NCI-H82 treated with DMSO at 0.1 percent for 48 hours (cell line): ENCODE measurements at regions not wholly inside any gene's neighbourhood (a gene's known extent, or its start where the extent isn't known, plus 50 kb on each side); places are given as distances from the start of the nearest gene placed in this dataset.

ENCODE experiments used
- DNase-seq: peaks from one replicate; lab custom pipeline; 2025; ENCODE audit not compliant: unreplicated experiment; lab: John Stamatoyannopoulos, UW

DNA sequence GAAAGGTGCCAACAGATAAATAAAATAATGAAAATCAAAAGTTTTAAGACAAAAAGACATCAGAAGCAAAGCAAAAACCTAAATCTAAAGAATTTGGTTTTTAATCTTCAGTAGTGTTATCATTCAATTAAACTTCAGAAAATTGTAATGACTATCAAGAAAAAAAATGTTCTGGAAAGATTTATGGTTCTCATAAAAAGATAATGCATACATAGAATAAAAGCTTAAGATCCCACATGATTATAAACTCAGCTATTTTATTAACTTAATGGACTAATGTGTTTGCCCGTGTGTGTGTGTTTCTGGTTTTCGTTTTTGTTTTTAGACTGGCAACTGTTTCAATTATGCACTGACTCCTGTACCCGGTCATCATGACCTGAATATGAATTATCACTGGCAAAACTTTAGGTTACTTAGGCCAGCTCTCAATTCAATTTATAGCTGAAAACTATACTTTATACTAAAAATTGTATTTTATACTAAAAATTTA, 217.5 kb upstream of the DKK2 start:
- no peak for DNase-seq

DNA sequence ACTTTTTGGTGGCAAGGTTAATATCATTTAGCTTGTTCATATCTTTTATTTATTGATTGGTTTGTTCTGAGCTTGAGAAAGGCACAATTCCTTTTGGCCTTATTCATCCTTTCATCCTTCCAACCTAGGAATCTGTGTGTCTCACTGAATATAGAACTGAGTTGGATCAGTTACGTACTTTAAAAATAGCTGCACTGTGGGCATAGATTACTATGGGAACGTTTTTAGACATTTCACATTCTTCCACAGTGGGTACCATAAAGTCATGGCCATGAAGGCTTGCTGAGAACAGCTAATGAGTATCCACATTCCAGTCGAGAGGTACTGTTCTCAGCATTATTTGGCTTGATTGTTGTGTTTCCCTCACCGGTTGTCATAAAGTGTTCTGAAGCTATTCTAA, 217.0 kb upstream of the DKK2 start:
- DNase-seq: no peak

GRCh38 chr4:107252571-107252970, 216.5 kb upstream of the DKK2 start:
- DNase-seq: no peak

GRCh38 chr4:107248571-107248970, 212.5 kb upstream of the DKK2 start:
- no peak for DNase-seq

GRCh38 chr4:107247738-107248137, 211.6 kb upstream of the DKK2 start:
- no peak for DNase-seq

DNA sequence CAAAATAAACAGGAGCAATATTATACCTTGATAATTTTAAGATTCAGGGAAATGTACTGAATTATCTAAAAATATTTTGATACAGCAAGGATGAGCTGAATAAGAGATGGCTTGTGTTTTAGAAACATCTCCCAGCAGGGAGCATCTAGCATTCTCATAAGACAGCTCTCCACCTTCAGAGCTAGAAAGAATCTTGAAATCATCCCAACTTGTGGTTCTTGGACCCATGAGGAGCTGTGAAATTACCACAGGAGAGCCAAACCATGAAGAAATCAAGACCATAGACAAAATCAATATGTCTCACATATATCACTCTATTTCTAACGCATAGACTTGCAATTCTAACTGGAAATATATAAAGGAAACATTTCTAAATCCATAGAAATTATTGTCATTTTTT, 210.6 kb upstream of the DKK2 start:
- DNase-seq: no peak

- no peak for DNase-seq
Measured at GRCh38 chr4:107243141-107243781, 207.1 kb upstream of the DKK2 start.

DNA sequence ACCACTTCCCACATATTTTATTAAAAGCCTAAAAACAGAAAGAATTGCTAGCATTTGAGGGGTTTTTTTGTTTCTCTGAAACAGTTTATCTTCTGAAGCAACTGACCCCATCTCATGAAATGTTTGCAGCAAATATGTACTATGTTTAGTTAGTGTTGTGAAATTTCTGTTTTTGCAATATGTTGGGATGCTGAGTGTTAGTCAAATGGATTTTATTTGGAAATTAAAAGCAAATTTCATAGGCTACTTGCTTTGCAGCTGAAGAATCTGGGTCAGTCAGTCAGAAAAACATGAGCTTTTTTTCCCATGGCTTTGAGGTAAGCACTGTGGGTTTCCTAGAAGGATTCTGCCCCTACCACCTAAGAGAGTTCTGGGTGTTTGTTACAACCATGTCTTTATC, 184.9 kb upstream of the DKK2 start:
- DNase-seq: no peak

GRCh38 chr4:107219681-107220080, 183.6 kb upstream of the DKK2 start:
- no peak for DNase-seq

DNA sequence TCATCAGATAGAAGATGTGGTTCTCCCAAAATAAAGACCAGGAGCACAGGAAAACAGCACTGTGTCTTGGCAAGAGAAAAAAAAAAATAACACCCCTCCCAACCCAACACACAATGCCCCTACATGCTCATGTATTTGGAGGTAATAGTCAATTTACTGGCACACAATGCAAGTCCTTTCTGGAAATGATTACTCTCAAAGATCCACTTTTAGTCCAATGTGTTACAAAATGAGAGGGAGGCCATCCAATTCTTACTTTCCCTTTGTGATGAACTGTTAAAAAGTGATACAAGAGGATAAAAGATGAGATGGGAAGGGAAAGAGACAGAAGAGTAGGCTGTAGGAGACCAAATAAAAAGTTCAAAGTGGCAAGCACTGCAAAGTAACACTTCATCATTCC, 180.3 kb upstream of the DKK2 start:
- no peak for DNase-seq

DNA sequence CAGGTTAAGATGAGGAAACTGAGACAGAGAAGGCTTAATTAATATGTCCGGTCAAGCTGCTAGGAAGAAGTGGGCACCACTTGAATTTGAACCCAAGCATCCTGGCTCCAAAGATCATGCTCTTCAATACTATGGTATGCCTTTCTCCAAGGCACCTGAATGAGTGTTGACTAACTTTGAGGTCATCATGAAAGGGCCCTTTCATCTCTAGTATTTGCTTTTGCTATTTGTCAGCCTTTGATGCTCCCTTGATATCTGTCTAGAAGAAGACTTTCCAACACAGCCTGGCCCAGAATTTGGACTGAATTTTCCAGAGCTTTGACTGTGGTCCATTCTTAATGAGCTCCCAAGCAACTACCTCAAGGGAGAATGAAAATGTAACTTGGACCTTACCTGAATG, 179.1 kb upstream of the DKK2 start:
- DNase-seq: no peak

DNA sequence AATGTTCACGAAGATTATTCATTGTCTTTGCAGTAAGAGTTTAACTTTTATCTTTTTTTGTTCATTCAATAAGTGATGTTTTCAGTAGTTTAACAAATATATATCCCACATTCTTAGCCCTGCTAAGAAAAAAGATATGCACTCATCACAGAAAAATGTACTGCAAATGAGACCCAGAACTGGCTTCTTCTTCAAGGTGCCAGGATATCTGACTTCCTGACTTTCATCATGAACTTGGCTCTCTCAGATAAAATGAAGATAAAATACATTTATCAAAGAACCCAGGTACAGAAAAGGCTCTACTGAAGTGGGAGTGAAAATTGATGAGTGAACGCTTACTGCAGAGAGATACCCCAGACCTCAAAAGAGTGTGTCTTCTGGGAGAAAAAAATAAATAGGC, 177.8 kb upstream of the DKK2 start:
- no peak for DNase-seq

DNA sequence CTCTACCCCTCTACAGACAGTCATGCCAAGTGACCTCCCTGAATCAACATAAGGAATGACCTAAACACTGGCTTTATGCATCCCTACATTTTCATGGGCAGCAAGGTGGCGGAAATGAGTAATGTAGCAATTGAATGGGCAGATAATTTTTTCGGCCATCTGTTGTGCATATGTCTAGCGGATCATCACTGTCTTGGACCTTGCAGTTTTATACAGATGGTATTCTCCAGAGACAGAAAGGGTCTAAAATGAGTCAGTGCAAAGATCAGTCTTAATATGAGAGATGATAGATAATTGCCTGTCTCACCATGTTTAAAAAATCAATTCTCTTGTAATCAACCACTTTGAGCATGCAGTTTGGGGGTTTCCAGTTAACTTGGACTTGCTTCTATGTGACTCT, 177.3 kb upstream of the DKK2 start:
- no peak for DNase-seq

- DNase-seq: no peak
Measured at GRCh38 chr4:107212565-107212964, 176.5 kb upstream of the DKK2 start.

GRCh38 chr4:107210450-107211239, 174.5 kb upstream of the DKK2 start:
- DNase-seq: no peak

- DNase-seq: no peak
Measured at GRCh38 chr4:107203733-107204132, 167.6 kb upstream of the DKK2 start.

GRCh38 chr4:107202744-107203143, 166.6 kb upstream of the DKK2 start:
- no peak for DNase-seq

DNA sequence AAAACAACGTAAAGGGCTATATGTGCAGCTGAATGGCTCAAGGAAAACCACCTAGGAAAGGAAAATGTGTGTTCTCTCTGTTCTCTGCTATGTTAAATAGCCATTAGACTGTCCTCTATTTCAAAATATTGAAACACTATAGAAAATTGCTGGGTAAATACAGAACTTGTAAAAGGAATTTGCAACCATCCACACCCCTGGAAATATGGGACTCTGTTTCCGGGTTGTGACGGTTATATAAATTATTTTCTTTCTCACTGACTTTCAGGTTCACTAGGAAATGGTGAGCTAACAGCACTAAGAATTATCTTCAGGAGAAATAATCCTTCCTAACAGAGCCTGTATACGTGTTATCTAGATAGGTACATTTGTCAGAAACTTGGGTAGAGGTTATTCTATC, 161.0 kb upstream of the DKK2 start:
- no peak for DNase-seq

- no peak for DNase-seq
Measured at GRCh38 chr4:107196312-107196711, 160.2 kb upstream of the DKK2 start.

DNA sequence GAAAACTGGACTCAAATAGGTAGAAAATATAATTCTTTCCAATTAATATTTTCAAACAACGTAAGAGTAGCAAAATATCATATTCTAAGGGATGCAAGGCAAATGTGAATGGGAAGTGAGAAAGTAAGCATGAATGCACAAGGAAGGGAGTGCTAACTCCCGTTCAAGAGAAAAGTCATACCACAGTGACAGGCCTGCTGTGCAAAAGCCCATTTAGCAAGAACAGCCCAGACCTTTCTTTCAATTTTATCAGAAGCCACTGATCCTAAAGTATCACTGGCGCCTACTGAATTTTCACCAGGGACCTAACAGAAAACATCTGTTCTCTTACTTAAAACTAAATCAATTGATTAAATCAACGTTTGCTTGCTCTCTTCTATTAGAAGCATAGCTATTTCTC, 157.9 kb upstream of the DKK2 start:
- no peak for DNase-seq

DNA sequence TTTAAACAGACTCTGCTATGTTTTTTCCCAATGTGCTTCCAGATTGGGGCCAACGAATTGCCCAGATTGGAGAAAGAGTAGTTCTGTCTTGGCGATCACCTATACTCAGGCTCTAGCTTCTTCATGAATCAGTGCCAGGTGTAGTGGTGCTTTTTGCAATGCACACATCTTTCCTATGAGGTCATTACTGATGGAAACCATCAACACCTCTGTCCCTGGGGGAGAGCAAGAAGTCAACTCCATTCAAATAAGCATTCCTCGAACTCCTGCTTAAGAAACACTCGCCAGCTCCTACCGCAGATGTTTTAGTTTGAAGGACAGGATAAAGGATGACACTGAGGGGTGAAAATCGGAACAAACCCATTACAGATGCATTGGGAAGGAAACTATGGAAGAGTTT, 156.5 kb upstream of the DKK2 start:
- DNase-seq: no peak

- DNase-seq: no peak
Measured at GRCh38 chr4:107187091-107187490, 151.0 kb upstream of the DKK2 start.
